ENCODE measurements at regions not wholly inside any gene's neighbourhood (a gene's known extent, or its start where the extent isn't known, plus 50 kb on each side); places are given as distances from the start of the nearest gene placed in this dataset.
"Not testable (repeated sequence)": the region's sequence is repeated elsewhere in the genome, so short reads cannot be mapped to it uniquely, and the experiment has no call there.

DNA sequence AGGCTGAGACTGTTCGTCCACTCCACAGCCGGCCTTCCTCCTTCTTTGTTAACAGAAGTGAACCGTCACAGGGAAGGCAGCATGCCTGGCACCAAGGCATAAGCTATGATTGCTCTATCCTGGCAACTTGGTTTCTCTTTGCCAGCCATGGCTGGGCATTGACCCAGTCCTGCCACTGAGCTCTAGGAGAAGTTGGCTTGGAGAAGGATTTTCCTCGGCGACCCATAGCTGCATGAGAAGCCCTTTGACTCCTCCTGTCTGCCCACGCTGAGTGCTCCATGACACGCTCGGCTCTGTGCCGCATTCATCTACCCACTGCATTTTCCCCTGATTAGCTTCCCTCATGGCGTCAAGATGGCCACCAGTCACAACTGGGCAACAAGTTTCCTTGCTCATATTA lies 111.8 kb upstream of the EXOC2 start:
- DNase-seq (ENCODE audit: low read depth): no peak

DNA sequence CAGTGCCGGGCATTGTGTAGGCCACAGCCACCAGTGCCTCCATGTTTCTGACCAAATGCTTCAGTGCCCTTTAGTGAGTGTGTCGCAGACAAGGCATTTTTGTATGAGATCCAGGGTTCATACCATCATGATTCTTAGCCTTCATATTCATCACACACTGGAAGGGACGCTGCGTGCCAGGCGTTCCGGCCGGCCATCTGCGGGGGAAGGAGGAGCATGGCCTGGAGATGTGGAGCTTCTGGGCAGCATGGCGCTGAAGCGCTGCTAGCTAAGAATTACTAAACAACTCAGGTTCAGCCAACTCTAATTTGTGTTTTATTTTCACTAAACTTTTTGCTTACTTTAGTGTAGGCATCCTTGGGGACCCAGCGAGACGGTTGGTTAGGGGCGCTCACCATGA lies 111.4 kb upstream of the EXOC2 start:
- DNase-seq (ENCODE audit: low read depth): no peak

- no peak for DNase-seq (ENCODE audit: low read depth)
Measured at GRCh38 chr6:803191-803977, 110.4 kb upstream of the EXOC2 start.

DNA sequence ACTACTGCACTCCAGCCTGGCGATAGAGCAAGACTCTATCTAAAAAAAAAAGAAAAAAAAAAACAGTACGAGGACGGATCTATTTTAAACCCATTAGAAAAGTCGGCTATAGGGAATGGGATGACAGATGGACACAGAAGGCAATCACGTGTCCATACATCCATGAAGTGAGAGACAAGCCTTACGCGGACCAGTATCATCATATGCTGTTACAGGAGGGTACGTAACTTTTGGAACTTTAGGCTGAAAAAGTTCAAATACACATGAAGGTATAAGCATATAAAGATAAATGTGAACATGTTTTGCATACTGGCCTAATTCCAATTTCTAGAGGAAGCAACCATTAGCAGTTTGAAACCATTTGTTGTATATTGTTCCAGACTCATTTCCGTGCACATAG lies 109.8 kb upstream of the EXOC2 start:
- no peak for DNase-seq (ENCODE audit: low read depth)

DNA sequence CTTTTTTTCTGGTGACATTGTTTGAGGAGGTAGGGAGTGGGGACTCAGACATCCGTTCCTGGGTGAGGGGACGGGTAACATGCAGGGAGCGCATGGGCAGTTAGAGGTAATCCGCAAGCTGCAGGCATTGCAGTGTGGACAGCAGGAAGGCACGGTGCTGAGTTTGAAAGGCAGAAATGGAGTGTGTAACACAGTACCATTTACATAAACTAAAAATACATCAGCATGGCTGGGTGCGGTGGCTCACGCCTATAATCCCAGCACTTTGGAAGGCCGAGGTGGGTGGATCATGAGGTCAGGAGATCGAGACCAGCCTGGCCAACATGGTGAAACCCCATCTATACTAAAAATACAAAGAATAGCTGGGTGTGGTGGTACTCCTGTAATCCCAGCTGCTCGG lies 109.3 kb upstream of the EXOC2 start:
- DNase-seq (ENCODE audit: low read depth): not testable (repeated sequence)

DNA sequence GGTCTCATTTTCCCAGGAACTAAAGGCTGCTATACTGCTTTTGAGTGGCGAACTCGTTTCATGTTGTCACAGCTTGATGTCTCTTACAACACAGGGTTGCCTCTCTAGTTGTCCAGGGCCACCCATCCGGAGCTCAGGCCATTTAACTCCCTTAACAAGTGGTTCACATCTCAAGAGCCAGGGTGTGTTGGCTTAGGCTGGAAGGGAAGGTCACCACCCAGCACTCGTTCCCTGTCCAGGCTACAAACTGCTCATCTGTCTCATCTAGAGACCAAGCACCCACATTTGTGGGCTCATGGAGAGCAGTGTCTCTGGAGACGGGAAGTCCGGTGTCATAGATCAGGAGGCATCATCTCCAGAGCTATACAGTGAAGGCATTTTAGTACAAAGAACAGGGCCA lies 106.8 kb upstream of the EXOC2 start:
- no peak for DNase-seq (ENCODE audit: low read depth)

DNA sequence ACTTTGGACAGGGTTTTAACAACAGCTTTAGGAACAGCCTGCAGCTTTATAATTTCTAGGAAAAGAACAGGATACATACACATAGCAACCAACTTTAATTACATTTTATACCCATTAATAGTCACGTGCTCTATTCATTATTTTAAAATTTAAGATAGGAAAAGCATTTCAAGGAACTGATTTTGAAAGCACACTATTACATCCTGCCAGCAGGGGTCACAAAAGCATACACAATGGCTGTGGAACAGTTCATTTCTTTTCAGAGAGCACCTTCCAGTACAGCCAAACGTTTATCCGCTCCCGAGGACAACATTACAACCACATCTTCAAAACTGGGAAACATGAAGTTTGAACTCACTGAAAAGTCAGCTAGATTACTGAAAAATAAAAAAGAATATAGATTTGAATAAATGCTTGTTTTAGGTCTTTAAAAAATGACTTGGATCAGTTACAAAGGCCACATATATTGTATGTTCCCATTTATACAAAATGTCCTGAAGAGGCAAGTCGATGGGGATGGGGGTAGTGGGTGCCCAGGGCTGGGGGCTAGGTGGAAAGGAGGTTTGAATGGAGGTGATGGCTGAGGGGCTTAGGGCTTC lies 104.6 kb upstream of the EXOC2 start:
- DNase-seq (ENCODE audit: low read depth): peak; percentile 7

DNA sequence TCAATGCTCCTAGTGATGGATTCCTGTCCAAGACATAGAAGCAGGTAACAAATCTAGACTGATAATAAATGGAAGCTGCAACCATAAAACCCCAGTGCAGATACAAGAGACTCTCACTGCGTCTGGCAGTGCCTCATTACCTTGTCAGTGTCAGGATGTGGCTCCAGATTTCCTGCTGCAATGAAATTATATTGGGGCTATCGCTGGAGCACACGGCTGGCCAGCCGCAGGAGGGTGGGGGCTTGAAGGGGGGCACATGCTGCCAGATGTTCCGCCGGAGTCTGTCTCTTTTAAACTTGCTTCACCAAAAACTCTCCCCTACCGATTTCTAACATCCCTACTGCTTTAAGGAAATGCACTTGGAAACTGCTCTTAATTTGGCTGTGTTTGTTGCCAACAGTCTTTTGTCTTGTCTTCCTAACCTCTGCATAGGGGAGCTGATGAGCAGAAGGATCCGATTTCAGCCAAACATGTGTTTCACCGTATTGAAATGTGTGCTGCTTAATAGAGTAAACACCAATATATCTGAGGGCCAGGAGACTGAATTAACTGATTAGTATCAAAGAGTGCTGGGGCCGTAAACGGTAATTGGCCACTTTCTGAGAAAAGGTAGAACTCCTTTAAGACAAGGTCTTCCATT lies 102.2 kb upstream of the EXOC2 start:
- DNase-seq (ENCODE audit: low read depth): no peak

- no peak for DNase-seq (ENCODE audit: low read depth)
Measured at GRCh38 chr6:793261-793660, 100.3 kb upstream of the EXOC2 start.

DNA sequence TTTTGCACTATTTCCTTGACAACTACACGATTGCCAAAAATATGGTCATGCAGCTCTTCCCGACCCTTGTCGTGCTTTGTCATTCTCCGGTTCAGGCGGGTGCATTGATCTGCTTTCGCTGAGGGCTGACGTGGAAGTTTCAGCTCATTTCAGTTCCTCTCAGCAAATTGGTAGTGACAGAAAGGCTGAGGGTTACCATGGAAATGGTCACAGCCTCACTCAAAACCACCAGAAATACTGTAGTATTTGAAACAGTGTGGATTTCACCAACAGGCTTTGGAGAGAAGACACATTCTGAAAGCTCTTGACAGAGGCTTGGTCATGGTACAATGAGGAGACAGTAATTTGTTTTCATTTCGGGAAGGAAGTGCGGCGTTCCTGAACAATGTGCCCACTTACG lies 99.7 kb upstream of the EXOC2 start:
- no peak for DNase-seq (ENCODE audit: low read depth)

GRCh38 chr6:788058-788457 lies 95.1 kb upstream of the EXOC2 start:
- DNase-seq (ENCODE audit: low read depth): no peak

DNA sequence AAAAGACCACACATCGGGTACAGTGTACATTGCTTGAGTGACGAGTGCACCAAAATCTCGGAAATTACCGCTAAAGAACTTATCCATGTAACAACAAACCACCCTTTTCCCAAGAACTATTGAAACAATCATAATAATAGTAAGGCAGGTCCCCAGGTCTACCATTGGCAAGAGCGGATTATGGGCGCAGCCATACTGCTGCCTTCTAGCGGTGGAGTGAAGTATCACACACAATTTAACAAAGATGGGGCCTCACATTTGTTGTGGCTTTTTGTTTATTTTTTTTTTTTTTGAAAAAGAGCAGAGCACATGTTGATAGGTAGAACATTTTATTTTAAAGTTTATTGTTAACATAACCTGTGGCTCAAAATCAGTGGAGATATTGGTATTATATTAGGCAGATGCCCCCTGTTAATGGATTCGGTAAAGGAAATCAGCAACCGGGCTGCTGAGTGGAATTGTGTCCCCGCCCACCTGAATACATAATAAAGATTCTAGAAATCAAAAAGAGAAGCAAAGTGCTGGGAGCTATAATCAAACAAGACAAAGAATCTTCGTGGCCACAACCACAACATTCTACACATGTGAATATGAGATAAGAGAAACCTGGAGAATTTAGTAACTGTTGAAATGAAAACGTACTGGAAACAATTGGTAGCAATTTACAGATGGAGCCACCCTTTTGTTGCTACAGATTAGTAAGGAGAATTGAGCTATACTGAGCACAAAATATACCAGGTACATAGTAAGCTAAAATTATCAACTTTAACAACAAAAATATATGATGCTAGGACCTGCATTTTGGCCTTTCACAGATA lies 94.2 kb upstream of the EXOC2 start:
- DNase-seq (ENCODE audit: low read depth): no peak

- DNase-seq (ENCODE audit: low read depth): no peak
Measured at GRCh38 chr6:783966-784735, 91.2 kb upstream of the EXOC2 start.

- no peak for DNase-seq (ENCODE audit: low read depth)
Measured at GRCh38 chr6:782141-782540, 89.2 kb upstream of the EXOC2 start.

- no peak for DNase-seq (ENCODE audit: low read depth)
Measured at GRCh38 chr6:781350-781961, 88.5 kb upstream of the EXOC2 start.

GRCh38 chr6:780706-781105 lies 87.8 kb upstream of the EXOC2 start:
- DNase-seq (ENCODE audit: low read depth): no peak

- DNase-seq (ENCODE audit: low read depth): no peak
Measured at GRCh38 chr6:776951-777350, 84.0 kb upstream of the EXOC2 start.

DNA sequence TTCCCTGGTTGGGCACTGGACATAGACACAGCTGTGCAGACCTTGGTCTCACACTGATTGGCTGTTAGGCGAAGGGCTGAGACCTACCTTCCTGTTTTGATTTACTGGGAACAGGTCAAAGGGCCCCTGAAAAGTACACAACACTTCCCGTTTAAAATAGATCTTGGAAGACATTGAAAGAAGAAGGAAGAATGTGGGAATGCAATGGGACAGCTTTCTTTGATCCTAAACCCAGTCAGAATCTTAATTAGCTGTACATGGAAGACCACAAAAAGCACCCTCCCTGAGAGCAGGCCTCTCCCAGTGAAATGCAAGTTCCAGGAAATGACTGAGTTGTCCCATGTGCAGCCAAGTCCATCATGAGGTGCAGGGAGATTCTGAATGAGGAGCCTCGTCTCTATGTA lies 83.6 kb upstream of the EXOC2 start:
- no peak for DNase-seq (ENCODE audit: low read depth)

DNA sequence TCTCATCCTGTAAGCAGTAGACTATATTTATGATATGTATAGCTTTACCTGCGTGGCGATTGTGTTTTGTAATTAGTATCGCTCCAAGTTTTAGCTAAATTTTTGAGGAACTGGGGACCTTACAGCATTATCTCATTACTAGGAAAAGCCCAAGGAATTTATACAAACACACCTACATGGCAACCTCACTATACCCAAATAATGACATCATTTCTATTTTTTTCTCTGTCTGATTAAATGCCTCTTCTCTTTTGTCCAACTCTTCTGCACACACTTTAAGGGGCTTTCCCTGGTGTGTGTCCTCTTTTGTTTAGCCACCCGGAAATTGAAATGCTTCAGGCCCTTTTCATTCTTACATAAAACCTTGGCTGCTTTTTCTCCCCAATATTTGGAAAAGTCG lies 82.9 kb upstream of the EXOC2 start:
- no peak for DNase-seq (ENCODE audit: low read depth)

DNA sequence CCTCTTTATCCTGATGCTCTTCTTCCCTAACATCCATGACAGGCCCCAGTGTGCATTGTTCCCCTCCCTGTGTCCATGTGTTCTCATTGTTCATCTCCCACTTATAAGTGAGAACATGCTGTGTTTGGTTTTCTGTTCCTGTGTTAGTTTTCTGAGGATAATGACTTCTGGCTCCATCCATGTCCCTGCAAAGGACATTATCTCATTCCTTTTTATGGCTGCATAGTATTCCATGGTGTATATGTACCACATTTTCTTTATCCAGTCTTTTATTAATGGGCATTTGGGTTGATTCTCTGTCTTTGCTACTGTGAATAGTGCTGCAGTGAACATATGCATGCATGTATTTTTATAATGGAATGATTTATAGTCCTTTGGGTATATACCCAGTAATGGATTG lies 78.7 kb upstream of the EXOC2 start:
- not testable (repeated sequence) for DNase-seq (ENCODE audit: low read depth)

- no peak for DNase-seq (ENCODE audit: low read depth)
Measured at GRCh38 chr6:767755-768512, 75.0 kb upstream of the EXOC2 start.

All from activated gamma-delta T cell treated with anti-CD3 and anti-CD28 coated beads, Interleukin-2, amount 50 U/mL, for 16 hours (primary cell).